Retina (tissue), 1 donor: ENCODE measurements at regions not wholly inside any gene's neighbourhood (a gene's known extent, or its start where the extent isn't known, plus 50 kb on each side); places are given as distances from the start of the nearest gene placed in this dataset.
"Not testable (repeated sequence)": the region's sequence is repeated elsewhere in the genome, so short reads cannot be mapped to it uniquely, and the experiment has no call there.

Experiments
- DNase-seq: peaks from one replicate; pipeline ENCODE4 v3.0.0-alpha.2; 2016

DNA sequence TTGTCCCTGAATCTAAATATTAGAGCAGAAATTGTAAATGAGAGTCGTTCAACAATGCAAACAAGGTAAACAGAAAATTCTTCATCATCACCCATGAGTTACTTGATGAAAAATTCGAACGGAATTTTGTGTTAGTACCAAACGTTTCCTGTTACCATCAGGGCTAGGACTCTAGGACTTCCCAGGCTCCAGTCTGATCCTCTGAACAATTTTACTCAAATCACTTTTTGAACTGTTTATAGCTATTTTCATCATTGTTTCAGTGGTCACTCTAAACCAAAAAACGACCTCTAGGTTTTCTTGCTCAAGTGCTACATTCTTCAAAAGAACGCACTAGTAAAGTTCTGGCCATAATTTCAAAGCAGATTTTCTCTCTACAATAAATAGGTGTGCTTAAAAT lies 273.3 kb downstream of the MREG start:
- no peak for DNase-seq

DNA sequence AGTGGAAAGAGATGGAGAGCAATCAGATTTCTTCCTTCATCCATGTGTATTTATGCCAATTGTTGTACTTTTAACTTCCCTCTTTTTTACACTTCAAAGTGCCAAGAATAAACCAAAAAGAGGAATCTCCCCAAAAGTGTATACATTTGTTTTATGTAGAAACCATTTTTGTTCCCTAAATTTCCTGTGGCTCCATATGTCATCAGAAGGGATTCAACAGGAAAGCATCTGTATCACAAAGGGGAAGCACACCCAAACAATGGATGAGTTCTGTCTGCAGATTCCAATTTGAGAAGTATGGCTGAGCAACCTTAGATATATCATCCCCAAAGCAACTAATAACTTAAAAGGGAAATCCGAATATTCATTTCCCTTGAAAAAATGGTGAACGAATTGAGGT lies 275.0 kb downstream of the MREG start:
- no peak for DNase-seq

DNA sequence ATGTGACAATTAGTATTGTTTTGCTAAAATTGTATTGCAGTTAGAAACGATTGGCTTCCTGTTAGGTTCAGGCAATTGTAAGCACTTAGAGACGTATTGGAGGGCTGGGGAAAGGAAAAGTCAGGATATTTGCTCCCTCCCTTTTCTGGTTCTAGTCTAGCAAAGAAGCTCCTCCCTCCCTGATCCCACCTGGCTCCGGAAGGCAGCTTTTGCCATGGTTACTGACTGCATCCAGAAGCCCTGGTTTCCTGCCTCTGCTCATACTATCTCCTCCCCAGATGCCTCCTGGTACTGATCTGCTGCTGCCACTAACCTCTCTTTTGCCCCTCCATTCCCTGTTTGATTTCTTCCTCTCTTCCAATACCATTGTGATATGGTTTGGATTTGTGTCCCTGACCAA lies 275.9 kb downstream of the MREG start:
- DNase-seq = no peak

DNA sequence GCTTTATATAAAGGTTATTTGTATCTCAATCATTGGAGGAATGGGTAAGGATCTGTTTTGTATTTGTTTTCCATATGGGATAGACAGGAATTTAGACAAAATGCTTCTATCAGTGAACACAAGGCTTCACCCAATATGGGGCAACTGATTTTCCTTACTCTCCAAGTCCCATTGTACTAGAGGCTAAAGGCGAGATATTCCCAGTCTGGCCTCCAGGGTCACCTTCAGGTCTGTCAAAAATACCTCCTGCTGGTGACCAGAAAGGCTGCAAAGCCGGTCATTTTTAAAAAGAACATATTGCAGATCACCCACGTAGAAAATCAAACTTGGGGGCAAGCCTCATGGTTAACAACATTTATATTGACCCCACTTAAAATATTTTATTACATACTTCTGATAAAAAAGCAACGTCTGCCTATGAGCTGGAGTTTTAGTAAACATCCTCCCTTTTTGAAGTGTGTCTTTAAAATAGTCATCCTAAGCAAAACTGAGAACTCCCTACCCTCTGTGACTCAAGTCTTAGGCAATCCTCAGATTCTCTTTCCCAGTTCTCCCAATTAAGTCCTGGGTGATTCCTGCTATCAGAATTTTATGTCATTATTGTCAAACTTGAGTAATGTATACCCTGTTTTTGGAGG lies 276.6 kb downstream of the MREG start:
- no peak for DNase-seq

DNA sequence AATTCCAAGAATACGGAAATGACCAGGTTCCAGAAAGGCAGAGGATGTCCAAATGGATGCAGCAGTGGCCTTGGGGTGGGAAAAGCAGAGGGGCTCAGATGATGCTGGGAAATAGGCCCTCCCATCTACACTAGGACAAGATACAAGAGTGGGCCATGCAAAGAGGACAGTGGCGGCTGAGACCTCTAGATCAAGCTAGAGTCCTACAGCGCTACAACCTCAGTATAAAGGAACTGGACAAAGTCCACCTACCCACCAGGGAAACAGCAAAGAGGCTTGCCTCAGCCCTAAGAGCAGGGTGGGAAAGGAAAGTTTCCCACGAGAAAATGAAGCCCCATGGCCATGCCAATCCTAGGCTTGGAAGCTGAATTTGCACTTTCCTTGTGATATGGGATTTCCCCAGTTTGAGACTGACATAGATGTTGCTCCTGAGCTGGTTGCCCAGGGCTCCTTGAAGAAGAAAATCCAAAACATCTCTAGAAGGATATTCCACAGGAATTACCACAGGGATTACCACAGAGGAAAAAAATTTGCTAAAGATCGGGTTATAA lies 282.2 kb downstream of the MREG start:
- DNase-seq = no peak

DNA sequence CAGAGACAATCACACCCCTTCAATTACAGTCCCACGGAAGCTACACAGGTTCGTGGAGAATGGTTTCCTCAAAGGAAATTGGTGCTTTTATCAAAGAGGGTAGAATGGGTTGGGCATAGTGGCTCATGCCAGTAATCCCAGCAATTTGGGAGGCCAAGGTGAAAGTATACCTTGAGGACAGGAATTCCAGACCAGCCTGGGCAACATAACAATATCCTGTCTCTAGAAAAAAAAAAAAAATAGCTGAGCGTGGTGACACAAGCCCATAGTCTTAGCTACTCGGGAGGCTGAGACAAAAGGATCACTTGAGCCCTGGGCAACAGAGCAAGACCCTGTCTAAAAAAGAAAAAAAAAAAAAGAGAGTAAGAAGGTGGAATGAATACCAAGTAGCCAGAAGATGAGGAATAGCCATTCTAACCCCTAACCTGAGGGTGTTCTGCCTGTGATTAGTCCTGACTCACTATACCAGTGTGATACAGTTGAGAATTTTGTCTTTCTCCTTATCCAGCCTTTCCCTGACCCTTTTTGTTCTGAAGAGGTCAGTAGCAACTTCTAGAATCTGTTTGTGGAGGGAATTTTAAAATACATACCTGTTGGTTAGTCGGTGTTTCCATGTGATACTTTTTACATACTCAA lies 283.2 kb downstream of the MREG start:
- no peak for DNase-seq

DNA sequence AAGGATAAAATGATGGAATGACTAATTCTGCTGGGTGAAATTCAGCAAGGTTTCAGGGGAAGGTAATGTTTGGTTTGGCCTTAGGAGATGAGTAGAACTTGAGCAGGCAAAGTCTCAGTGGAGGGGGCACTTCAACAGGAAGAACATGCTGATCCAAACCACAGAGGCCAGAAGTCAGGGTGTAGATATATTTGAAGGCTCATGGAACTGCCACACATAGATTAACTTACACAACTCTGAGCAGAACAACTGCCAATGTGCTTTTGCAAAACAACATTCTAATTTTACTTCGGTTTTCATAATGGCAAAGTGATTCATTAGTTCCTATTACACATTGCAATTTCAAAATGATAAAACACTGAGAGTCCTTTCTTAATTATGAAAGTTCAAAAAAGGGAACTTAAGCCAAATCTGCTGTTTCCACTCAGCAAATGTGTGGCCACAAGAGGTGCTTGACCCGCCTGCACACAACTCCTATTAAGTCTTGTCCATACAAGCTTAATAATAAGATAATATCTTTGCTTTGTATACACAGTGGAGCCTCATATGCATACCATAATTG lies 284.8 kb downstream of the MREG start:
- DNase-seq = no peak

DNA sequence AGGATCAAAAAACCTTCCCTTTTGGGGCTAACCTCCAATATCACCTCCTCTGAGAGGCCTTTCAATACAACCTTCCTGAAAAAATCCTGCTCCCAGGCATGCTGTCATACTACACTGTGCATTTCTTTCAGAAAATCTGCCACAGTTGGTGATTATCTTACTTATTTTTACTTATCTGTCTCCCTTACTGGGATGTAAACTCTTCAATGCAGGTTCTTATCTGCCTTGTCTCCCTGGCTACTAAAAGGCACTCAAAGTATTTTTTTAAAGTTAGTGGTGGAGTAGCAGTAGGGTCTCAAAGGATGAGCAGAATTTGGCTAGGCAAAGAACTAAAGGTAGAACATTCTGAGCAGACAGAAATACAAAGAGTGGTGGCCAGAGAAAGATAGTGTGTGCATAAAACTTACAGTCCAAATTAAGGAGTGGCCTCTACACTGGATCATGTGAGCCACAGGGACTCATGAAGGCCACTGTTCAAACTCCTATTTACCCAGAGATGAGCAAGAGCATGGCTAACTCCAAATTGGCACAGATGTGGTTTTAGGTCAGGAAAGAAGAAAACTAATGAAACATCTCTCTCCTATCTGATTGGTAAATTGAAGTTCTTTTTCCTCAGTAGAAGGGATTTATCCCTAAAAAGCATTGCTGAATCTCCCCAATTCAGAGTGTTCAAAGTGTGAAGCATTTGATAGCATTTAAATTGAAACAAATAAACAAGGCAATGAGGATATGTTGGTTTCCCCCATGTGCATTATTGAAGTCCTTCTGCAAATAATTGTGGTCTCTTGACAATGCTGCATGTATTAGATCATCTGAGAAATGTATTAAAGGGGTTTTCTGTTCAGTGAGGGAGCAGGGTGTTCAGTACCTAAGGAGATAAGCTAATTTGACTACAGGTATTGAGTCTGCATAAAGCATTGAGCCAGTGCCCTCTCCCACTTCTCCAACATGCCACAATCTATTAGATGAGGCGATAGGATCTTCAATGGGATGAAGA lies 285.5 kb downstream of the MREG start:
- DNase-seq = no peak

DNA sequence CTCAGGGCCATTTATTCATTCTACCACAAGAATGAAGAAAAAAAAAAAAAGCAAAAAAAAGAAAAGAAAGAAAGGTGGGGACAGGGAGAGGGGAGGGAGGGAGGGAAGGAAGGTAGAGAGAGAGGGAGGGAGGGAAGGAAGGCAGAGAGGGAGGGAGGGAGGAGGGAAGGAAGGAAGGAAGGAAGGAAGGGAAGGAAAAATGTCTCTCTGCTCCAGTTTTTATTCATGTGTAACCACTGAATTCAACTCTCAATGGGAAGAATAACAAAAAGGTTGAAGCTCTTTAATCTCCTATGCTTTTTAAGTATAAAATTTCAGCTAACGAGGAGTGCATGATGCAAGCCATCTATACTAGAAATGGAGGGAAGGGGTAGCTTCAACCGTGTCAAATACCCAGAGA lies 287.3 kb downstream of the MREG start:
- no peak for DNase-seq

DNA sequence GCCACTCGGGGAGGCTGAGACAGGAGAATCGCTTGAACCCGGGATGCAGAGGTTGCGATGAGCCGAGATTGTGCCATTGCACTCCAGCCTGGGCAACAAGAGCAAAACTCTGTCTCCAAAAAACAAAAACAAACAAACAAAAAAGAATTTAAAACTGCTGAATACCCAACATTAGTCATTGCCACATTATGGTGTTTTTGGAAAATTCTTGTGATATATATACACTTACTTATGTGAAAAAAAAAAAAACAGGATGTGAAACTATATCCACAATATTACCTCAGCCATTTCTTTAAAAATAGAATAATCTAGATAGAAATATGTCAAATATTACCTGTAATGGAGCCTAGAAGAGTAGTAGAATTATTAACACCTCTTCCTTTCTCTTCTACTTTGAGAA lies 288.3 kb upstream of the FN1 start:
- no peak for DNase-seq

DNA sequence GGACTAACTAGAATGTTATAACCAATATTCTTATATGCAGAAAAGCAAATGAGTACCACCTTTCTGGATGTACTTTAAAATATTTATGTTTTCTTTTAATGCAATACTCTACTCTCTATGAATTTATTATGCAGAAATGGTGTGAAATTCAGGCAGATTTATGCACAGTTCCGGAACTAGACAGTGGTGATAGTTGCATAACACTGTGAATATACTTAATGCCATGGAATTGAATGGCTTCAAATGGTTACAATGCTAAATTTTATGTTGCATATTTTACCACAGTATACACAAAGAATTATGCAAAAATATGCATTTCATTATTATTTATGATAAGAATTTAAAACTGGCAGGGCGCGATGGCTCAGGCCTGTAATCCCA lies 287.8 kb upstream of the FN1 start:
- no peak for DNase-seq

DNA sequence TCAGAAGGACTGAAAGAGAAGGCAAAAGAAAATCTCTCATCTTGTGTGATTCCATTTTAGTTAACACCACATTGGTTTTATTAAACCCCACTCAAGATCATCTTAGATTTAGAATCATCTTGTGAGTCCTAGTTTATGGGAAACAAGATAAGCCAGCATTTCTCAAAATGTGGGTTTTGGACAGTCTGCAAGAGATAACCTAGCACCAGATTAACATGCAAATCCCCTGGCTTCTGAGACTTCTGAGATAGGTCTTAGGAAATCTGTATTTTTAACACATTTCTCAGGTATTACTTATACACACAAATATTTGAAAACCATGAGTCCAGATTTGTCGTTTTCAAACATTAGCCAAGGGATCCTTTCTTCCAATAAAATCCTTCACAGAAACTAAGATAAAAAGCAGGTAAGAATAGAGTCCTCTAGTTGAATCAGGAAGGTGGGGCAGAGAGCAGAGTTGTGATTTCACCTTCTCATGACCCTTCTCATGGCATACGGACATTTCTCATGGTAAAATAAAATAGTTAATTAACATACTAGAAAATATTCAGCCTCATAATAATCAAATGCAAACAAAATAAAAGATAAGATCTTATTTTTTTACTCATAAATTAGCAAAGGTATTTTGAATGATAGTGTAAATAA lies 287.2 kb upstream of the FN1 start:
- no peak for DNase-seq

DNA sequence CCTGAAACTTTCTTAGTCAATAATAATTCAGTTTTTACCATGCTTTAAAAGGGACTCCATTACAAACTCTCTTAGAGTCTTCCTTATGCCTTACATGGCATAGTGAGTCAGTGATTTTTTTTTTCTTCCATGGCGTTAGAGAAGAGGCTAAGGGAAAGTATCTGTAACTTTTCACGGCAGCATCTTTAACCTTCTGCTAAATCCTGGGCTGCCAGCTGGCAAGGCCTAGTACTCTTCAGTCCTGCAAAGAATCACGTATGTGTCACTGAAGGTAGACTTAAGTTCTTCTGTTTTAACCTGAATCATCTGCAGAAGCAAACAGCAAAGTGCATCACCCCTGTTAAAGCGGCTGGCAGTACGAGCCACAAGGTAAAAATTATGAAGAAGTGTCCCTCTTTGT lies 286.3 kb upstream of the FN1 start:
- no peak for DNase-seq

DNA sequence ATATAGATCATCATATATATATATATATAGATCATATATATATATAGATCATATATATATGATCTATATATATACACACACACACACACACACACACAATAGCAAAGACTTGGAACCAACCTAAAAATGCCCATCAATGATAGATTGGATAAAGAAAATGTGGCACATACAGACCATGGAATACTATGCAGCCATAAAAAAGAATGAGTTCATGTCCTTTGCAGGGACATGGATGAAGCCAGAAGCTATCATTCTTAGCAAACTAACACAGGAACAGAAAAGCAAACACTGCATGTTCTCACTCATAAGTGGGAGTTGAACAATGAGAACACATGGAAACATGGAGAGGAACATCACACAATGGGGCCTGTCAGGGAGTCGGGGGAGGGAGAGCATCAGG lies 285.6 kb upstream of the FN1 start:
- DNase-seq = not testable (repeated sequence)

DNA sequence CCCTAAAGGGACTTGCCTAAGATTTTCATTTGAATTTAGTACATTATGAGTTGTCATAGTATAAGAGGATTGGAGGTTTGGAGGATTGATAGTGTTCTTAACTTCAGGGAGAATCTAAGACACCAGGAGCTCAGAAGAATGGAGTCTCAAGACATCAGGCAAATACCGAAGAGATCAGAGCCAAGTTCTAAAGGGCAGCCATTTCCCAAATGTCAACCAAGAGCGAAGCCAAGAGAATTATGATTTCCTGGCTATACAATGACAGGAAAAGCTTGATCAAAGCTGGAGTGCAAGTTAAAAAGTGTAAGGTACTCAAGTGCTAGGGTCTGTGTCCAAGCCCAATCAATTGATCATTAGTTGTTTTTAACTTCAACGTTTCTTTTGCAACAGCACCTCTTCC lies 283.0 kb upstream of the FN1 start:
- DNase-seq = no peak

DNA sequence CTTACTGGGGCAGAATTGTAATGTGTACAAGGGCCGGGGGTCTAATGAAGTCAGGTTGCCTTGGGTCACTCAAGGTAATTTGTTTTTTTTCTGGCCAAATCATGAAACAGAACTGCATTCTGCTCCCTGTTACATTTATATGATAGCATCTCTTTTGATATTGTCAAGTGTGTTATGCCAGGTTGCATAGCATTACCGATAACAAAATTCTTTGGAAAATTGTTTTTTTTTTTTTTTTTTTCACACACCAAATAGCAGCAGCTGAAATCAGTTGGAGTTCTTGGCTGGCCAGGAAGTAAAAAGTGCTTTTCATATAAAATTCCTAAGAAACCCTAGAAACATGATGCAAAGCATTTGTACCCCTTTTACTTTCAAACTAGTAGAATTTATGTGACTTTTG lies 282.6 kb upstream of the FN1 start:
- DNase-seq = no peak

DNA sequence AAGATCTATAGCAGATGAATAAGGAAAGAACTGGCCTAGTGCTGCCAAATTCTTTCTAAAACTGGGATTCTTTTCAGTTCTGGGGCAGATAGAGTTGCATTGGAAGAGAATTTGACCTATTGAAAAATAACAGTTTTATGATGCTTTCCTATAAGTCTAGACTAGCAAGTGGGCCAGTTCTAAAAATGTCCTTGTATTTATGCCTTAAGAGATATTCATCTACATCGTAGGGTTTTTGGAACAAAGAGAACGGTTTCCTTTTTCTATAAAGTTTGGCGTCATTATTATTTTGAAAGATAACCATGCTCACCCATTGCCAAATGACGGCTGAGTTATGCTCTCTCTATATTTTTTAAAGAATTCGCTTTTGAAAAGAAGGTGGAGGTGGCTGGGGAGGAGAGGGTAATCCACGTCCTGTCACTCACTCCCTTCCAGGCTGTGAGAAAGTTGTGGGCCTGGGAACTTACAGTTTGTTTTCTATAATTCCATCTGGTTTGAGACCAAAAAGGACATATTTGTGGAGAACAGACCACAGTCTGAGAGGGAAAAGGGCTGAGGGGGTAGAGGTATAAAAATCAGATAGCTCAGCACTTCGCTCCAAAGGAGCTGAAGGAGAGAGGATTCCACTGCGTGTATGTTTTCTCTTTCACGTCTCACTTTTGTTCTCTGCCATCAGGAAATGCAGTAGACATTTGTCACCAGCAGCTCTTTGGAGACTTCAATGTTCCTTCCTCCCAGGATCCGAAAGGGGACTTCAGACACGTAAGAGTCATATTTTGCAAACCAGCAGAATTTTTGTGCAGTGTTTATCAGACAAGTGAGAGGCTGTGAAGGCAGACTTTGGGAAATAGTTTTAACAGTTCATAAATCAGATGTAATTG lies 281.9 kb upstream of the FN1 start:
- no peak for DNase-seq

DNA sequence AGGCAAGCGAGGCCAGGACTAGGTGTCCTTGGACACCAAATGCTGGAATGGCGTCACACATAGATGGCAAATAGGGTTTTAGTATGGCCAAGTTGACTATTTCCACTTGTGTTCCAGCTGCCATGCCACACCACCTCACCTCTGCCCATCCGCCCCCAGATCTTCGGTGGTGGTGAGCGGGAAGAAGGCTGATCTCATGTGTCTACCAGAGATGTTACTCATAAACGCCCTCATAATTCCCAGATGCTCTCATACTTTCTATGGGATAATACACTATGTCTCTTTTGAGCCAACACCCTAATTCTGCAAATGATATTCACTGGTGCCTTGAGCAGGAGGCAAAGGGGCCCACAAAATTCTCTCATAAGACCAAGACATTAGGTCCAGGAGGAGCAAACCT lies 281.1 kb upstream of the FN1 start:
- DNase-seq = no peak

DNA sequence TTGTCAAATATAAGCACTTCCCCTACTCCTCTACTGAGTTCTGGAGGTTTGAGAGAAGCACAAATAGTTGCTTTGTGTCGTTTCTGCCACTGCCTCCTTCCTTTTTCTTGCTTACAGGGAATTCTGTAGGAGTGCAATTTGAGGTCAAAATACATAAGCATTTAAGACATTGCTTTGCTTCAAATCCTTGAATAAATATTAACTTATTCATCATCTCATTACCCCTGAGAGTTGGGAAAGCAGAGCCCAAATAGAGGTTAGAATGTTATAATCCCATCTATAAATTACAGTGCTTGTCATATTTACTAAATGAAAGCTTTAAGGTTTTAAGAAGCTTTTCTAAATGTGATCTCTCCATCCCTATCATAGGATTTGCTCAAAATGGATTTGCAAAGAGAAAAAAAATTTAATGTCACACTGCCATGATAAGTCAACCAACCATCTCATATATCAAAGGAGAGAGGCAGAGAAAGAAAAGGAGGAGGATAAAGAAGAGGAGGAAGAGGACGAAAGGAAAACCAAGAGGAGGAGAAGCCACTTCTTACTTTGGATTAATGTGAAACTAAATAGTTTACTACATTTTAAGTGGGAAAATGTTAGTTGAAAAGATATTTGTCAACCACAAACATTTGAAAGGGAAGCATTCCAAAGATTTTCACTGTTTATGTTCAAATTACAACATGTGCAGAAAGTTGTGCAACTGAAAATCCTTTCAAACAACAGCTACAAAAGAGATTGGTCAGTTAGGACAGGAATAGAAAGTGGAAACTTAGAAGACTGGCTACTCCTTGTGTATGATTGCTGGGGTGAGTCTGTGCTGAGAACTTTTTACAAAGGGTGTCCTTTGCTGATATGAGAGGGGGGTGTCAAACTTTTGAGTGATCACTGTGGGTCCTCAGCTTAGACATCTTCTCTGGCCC lies 277.3 kb upstream of the FN1 start:
- no peak for DNase-seq

DNA sequence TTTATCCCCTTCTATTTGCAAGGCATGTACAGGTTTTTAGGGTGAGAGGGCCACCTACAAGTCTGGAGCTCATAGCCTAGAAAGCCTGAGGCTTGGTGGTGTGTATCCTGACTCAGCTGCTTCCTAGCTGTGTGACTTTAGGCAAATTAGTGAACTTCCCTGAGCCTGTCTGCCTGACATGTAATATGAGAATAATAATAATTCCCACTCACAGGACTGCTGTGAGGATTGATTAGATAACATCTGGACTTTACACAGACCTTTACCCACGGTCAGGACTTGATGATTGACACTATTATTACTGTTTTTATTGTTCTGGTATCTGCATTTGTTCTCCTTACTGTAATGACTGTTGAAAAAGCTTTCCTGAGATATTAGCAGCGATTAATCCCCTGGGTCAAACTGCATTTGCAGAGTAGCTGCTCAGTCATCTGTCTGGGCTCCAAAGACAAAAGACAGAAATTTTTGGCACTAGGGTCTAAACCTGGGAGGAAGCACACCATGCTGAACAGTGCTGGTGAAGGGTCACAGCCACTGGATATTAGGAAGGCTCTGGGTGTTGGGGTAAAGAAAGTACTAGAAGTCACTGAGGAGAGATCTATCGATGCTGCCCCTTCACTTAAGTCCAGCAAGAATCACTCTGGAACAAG lies 276.5 kb upstream of the FN1 start:
- no peak for DNase-seq
